ENCODE measurements at regions not wholly inside any gene's neighbourhood (a gene's known extent, or its start where the extent isn't known, plus 50 kb on each side); places are given as distances from the start of the nearest gene placed in this dataset.

GRCh38 chr21:41636636-41637630 lies 129.0 kb upstream of the TMPRSS2 start:
- peaks cover 30 to 34% of the 10 kb centered on the region in 2 donors for H3K27me3 Mint-ChIP-seq
- no peaks in the 10 kb centered on the region for H3K36me3 Mint-ChIP-seq
- peaks cover 0 to 2% of the 10 kb centered on the region in 2 donors for H3K4me1 Mint-ChIP-seq
- peaks cover 0 to 7% of the 10 kb centered on the region in 2 donors for H3K9me3 Mint-ChIP-seq
- no peak for ATAC-seq (replicated peaks)
- DNase-seq, result no peak
- H3K27ac Mint-ChIP-seq, result no peak overlapping the region
- no peak overlapping the region for H3K4me3 Mint-ChIP-seq

GRCh38 chr21:41635874-41636273 lies 127.9 kb upstream of the TMPRSS2 start:
- H3K4me1 Mint-ChIP-seq, result no peaks in the 10 kb centered on the region
- H3K9me3 Mint-ChIP-seq, result peaks cover 0 to 7% of the 10 kb centered on the region in 2 donors
- DNase-seq, result no peak
- H3K4me3 Mint-ChIP-seq, result no peak overlapping the region
- H3K27me3 Mint-ChIP-seq, result peaks cover 31 to 33% of the 10 kb centered on the region in 2 donors
- no peak for ATAC-seq (replicated peaks)
- no peaks in the 10 kb centered on the region for H3K36me3 Mint-ChIP-seq
- no peak overlapping the region for H3K27ac Mint-ChIP-seq

- Mint-ChIP-seq H3K27ac (no peak overlapping the region), H3K27me3 (peaks cover 27 to 29% of the 10 kb centered on the region in 2 donors), H3K4me3 (no peak overlapping the region), H3K9me3 (peaks cover 0 to 7% of the 10 kb centered on the region in 2 donors), H3K4me1 (no peaks in the 10 kb centered on the region), H3K36me3 (no peaks in the 10 kb centered on the region)
- ATAC-seq (replicated peaks), result no peak
- DNase-seq, result no peak
Observed at GRCh38 chr21:41634858-41635257, 126.9 kb upstream of the TMPRSS2 start.

GRCh38 chr21:41634211-41634694 lies 126.3 kb upstream of the TMPRSS2 start:
- Mint-ChIP-seq H3K27ac (no peak overlapping the region), H3K9me3 (peaks cover 0 to 7% of the 10 kb centered on the region in 2 donors), H3K4me1 (no peaks in the 10 kb centered on the region), H3K27me3 (peaks cover 22 to 23% of the 10 kb centered on the region in 2 donors), H3K4me3 (no peak overlapping the region), H3K36me3 (no peaks in the 10 kb centered on the region)
- ATAC-seq (replicated peaks), result no peak
- no peak for DNase-seq

- ATAC-seq (replicated peaks), result no peak
- H3K9me3 Mint-ChIP-seq, result peaks cover 0 to 8% of the 10 kb centered on the region in 2 donors
- H3K36me3 Mint-ChIP-seq, result no peaks in the 10 kb centered on the region
Observed at GRCh38 chr21:41633627-41634026, 125.7 kb upstream of the TMPRSS2 start.

GRCh38 chr21:41632748-41633475 lies 125.0 kb upstream of the TMPRSS2 start:
- ATAC-seq (replicated peaks) (no peak), DNase-seq (no peak)
- no peaks in the 10 kb centered on the region for H3K36me3 Mint-ChIP-seq
- peaks cover 0 to 7% of the 10 kb centered on the region in 2 donors for H3K9me3 Mint-ChIP-seq
- H3K4me1 Mint-ChIP-seq, result no peaks in the 10 kb centered on the region
- H3K27me3 Mint-ChIP-seq, result peaks cover 21 to 33% of the 10 kb centered on the region in 2 donors
- no peak overlapping the region for H3K27ac Mint-ChIP-seq
- H3K4me3 Mint-ChIP-seq, result no peak overlapping the region

More at GRCh38 chr21:41633627-41634026, 125.7 kb upstream of the TMPRSS2 start:
- no peak overlapping the region for H3K27ac Mint-ChIP-seq
- no peak for DNase-seq
- H3K4me1 Mint-ChIP-seq, result no peaks in the 10 kb centered on the region
- H3K4me3 Mint-ChIP-seq, result no peak overlapping the region
- peaks cover 21 to 26% of the 10 kb centered on the region in 2 donors for H3K27me3 Mint-ChIP-seq

GRCh38 chr21:41631564-41632461 lies 123.9 kb upstream of the TMPRSS2 start:
- H3K4me1 Mint-ChIP-seq, result no peaks in the 10 kb centered on the region
- H3K9me3 Mint-ChIP-seq, result peaks cover 0 to 7% of the 10 kb centered on the region in 2 donors
- H3K36me3 Mint-ChIP-seq, result no peaks in the 10 kb centered on the region
- H3K27me3 Mint-ChIP-seq, result peaks cover 21 to 38% of the 10 kb centered on the region in 2 donors
- DNase-seq (no peak), ATAC-seq (replicated peaks) (no peak)
- H3K4me3 Mint-ChIP-seq, result no peak overlapping the region
- no peak overlapping the region for H3K27ac Mint-ChIP-seq

- no peaks in the 10 kb centered on the region for H3K36me3 Mint-ChIP-seq
- no peak for ATAC-seq (replicated peaks)
Observed at GRCh38 chr21:41630917-41631316, 123.0 kb upstream of the TMPRSS2 start.

GRCh38 chr21:41630249-41630648 lies 122.3 kb upstream of the TMPRSS2 start:
- peaks cover 0 to 1% of the 10 kb centered on the region in 2 donors for H3K9me3 Mint-ChIP-seq
- H3K4me1 Mint-ChIP-seq, result no peaks in the 10 kb centered on the region
- no peak overlapping the region for H3K4me3 Mint-ChIP-seq
- no peaks in the 10 kb centered on the region for H3K36me3 Mint-ChIP-seq
- H3K27ac Mint-ChIP-seq, result no peak overlapping the region
- DNase-seq (no peak), ATAC-seq (replicated peaks) (no peak)
- H3K27me3 Mint-ChIP-seq, result peaks cover 16 to 40% of the 10 kb centered on the region in 2 donors

More at GRCh38 chr21:41630917-41631316, 123.0 kb upstream of the TMPRSS2 start:
- DNase-seq, result no peak
- peaks cover 0 to 5% of the 10 kb centered on the region in 2 donors for H3K9me3 Mint-ChIP-seq
- H3K27me3 Mint-ChIP-seq, result peaks cover 16 to 39% of the 10 kb centered on the region in 2 donors
- H3K27ac Mint-ChIP-seq, result no peak overlapping the region
- H3K4me1 Mint-ChIP-seq, result no peaks in the 10 kb centered on the region
- H3K4me3 Mint-ChIP-seq, result no peak overlapping the region

- ATAC-seq (replicated peaks) (no peak), DNase-seq (no peak)
- peaks cover 1 to 8% of the 10 kb centered on the region in 2 donors for H3K9me3 Mint-ChIP-seq
Observed at GRCh38 chr21:41628256-41628655, 120.3 kb upstream of the TMPRSS2 start.

GRCh38 chr21:41627428-41627827 lies 119.5 kb upstream of the TMPRSS2 start:
- Mint-ChIP-seq H3K27me3 (peaks cover 33 to 47% of the 10 kb centered on the region in 2 donors), H3K4me1 (no peaks in the 10 kb centered on the region), H3K9me3 (peaks cover 1 to 8% of the 10 kb centered on the region in 2 donors), H3K4me3 (no peak overlapping the region), H3K36me3 (no peaks in the 10 kb centered on the region), H3K27ac (no peak overlapping the region)
- no peak for DNase-seq
- ATAC-seq (replicated peaks), result no peak

More at GRCh38 chr21:41628256-41628655, 120.3 kb upstream of the TMPRSS2 start:
- no peaks in the 10 kb centered on the region for H3K36me3 Mint-ChIP-seq
- H3K4me1 Mint-ChIP-seq, result no peaks in the 10 kb centered on the region
- H3K27me3 Mint-ChIP-seq, result peaks cover 25 to 42% of the 10 kb centered on the region in 2 donors
- no peak overlapping the region for H3K27ac Mint-ChIP-seq
- H3K4me3 Mint-ChIP-seq, result no peak overlapping the region

- no peak overlapping the region for H3K4me3 Mint-ChIP-seq
- H3K4me1 Mint-ChIP-seq, result no peaks in the 10 kb centered on the region
- no peak for DNase-seq
- no peaks in the 10 kb centered on the region for H3K36me3 Mint-ChIP-seq
- H3K27me3 Mint-ChIP-seq, result peaks cover 31 to 48% of the 10 kb centered on the region in 2 donors
- H3K27ac Mint-ChIP-seq, result no peak overlapping the region
- H3K9me3 Mint-ChIP-seq, result peaks cover 1 to 8% of the 10 kb centered on the region in 2 donors
- no peak for ATAC-seq (replicated peaks)
Observed at GRCh38 chr21:41626021-41626420, 118.1 kb upstream of the TMPRSS2 start.

- ATAC-seq (replicated peaks) (no peak), DNase-seq (no peak)
- H3K27ac Mint-ChIP-seq, result no peak overlapping the region
- H3K4me3 Mint-ChIP-seq, result no peak overlapping the region
- H3K9me3 Mint-ChIP-seq, result peaks cover 1 to 8% of the 10 kb centered on the region in 2 donors
- no peaks in the 10 kb centered on the region for H3K4me1 Mint-ChIP-seq
- H3K36me3 Mint-ChIP-seq, result no peaks in the 10 kb centered on the region
- peaks cover 31 to 48% of the 10 kb centered on the region in 2 donors for H3K27me3 Mint-ChIP-seq
Observed at GRCh38 chr21:41625428-41625827, 117.5 kb upstream of the TMPRSS2 start.

Data from stimulated activated naive B cell treated with anti-CD40 and anti-IgM and Interleukin-4, amounts not matched to agents 10 μg/mL and 1 μg/mL and 100 μg/mL, for 72 hours (primary cell).